Lower leg skin (tissue), 4 donors: ENCODE measurements at regions not wholly inside any gene's neighbourhood (a gene's known extent, or its start where the extent isn't known, plus 50 kb on each side); places are given as distances from the start of the nearest gene placed in this dataset.

Experiments used
- DNase-seq, 2 donors: peaks; one replicate each; pipeline ENCODE4 v3.0.0-alpha.2; 2019; ENCODE audit warnings: low spot score in 2 of 2
- H3K4me3 ChIP-seq: fragments of 200-600 bp; sonication (generic); 2 replicates; pipeline ENCODE4 v1.5.1; 2017; ENCODE audit warnings: mild to moderate bottlenecking, low read depth; ENCODE audit not compliant: poor library complexity, severe bottlenecking
- POLR2A ChIP-seq, 2 donors: fragments of 450-650 bp; IDR thresholded peaks; one replicate each; pipeline ENCODE4 v1.6.1; 2016 to 2017; ENCODE audit warnings: antibody characterized with exemption in 2 of 2, mild to moderate bottlenecking in 1 of 2, moderate library complexity in 1 of 2
- WGBS, 2 donors: methylation state at CpG; one replicate each; pipeline ENCODE4 v1.1.5; 2018; 5-methylcytosine and 5-hydroxymethylcytosine counted together
- intact Hi-C: fragments of 100-400 bp; cut with DNase I; formaldehyde crosslinking; loops from one replicate; pipeline ENCODE4 v1.15.0; 2023; ENCODE audit warnings: low total_unique reads
- TF ChIP-seq, protein P1 (sequence below), 3 donors: fragments of 450-650 bp; IDR thresholded peaks; one replicate each; pipeline ENCODE4 v1.5.1; 2016; ENCODE audit warnings: antibody characterized with exemption in 3 of 3, mild to moderate bottlenecking in 3 of 3, moderate library complexity in 2 of 3

DNA sequence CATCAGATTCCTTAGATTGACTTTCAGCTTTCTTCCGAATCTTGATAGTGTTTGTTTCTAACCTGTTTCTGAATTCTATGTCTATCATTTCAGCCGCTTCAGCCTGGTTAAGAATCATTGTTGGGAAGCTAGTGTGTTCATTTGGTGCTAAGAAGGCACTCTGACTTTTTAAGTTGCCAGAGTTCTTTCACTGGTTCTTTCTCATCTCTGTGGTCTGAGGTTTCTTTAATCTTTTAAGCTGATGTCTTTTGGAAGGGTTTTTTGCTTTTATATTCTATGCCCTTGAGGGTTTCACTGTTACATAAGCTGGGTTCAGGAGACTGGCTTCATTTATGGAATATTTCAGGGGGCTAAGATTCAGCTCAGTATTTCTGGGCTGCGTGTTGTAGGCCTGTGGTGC is 104.5 kb upstream of the PRSS58 start:
- WGBS, 2 donors: 76 to 87% methylated on average over 3 of the region's 3 CpGs
- no peak for DNase-seq
- no peak overlapping the region for H3K4me3 ChIP-seq
- intact Hi-C loops: no loop called here
- TF ChIP-seq, protein P1, sequence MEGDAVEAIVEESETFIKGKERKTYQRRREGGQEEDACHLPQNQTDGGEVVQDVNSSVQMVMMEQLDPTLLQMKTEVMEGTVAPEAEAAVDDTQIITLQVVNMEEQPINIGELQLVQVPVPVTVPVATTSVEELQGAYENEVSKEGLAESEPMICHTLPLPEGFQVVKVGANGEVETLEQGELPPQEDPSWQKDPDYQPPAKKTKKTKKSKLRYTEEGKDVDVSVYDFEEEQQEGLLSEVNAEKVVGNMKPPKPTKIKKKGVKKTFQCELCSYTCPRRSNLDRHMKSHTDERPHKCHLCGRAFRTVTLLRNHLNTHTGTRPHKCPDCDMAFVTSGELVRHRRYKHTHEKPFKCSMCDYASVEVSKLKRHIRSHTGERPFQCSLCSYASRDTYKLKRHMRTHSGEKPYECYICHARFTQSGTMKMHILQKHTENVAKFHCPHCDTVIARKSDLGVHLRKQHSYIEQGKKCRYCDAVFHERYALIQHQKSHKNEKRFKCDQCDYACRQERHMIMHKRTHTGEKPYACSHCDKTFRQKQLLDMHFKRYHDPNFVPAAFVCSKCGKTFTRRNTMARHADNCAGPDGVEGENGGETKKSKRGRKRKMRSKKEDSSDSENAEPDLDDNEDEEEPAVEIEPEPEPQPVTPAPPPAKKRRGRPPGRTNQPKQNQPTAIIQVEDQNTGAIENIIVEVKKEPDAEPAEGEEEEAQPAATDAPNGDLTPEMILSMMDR (IDR thresholded peaks at IDR 0.05): no peak
- TF ChIP-seq POLR2A (IDR thresholded peaks at IDR 0.05): no peak

GRCh38 chr7:142359694-142360279 is 101.9 kb upstream of the PRSS58 start:
- H3K4me3 ChIP-seq: no peak overlapping the region
- intact Hi-C loops: no loop called here
- WGBS, 2 donors: 60 to 67% methylated on average over 8 of the region's 8 CpGs
- DNase-seq: no peak
- TF ChIP-seq, protein P1 (IDR thresholded peaks at IDR 0.05): no peak
- no peak for TF ChIP-seq POLR2A (IDR thresholded peaks at IDR 0.05)

- peak in 1 of 2 donors; percentile 62 for DNase-seq
- no peak for TF ChIP-seq POLR2A (IDR thresholded peaks at IDR 0.05)
- TF ChIP-seq, protein P1 (IDR thresholded peaks at IDR 0.05): no peak
- intact Hi-C loops: no loop called here
- H3K4me3 ChIP-seq: no peak overlapping the region
- 8 to 15% methylated on average over 2 of the region's 2 CpGs for WGBS, 2 donors
These were observed 100.2 kb upstream of the PRSS58 start for GRCh38 chr7:142357953-142358520.

GRCh38 chr7:142356166-142356565 is 98.3 kb upstream of the PRSS58 start:
- no peak overlapping the region for H3K4me3 ChIP-seq
- intact Hi-C loops: no loop called here
- TF ChIP-seq POLR2A (IDR thresholded peaks at IDR 0.05): no peak
- TF ChIP-seq, protein P1 (IDR thresholded peaks at IDR 0.05): no peak
- DNase-seq: no peak
- 37 to 45% methylated on average over 4 of the region's 4 CpGs for WGBS, 2 donors

- intact Hi-C loops: no loop called here
- H3K4me3 ChIP-seq: no peak overlapping the region
- DNase-seq: no peak
- 42 to 44% methylated on average over 3 of the region's 3 CpGs for WGBS, 2 donors
- TF ChIP-seq, protein P1 (IDR thresholded peaks at IDR 0.05): no peak
- no peak for TF ChIP-seq POLR2A (IDR thresholded peaks at IDR 0.05)
These were observed 97.5 kb upstream of the PRSS58 start for GRCh38 chr7:142355328-142355727.
